Panc1 (cell line): ENCODE measurements at regions not wholly inside any gene's neighbourhood (a gene's known extent, or its start where the extent isn't known, plus 50 kb on each side); places are given as distances from the start of the nearest gene placed in this dataset.

Experiments
- ATAC-seq: fragments of 200-7000 bp; cut with Tn5 transposase; 2 replicates; pipeline ENCODE4 v1.9.1; 2020; ENCODE audit warnings: mild to moderate bottlenecking, moderate library complexity
- BruUV-seq: library from RNA; stranded (reverse); fragments of 400-500 nt; replicated peaks from 2 replicates; lab custom pipeline; 2021; lab: Mats Ljungman, UMichigan
- CTCF ChIA-PET: fragments of 300-600 bp; sonication (Branson Sonifier 250); formaldehyde crosslinking; loops from one replicate; lab custom pipeline; 2022; ENCODE audit warnings: antibody characterized with exemption; lab: Charles Lee
- POLR2A ChIA-PET: fragments of 300-600 bp; sonication (Branson Sonifier 250); formaldehyde crosslinking; loops from one replicate; lab custom pipeline; 2022; ENCODE audit warnings: antibody characterized with exemption; lab: Charles Lee
- DNase-seq: peaks from one replicate; pipeline ENCODE4 v3.0.0-alpha.2; 2010; ENCODE audit warnings: low read depth, low spot score
- H3K27ac ChIP-seq: 2 replicates; pipeline ENCODE4 v1.5.1; 2011; ENCODE audit warnings: mild to moderate bottlenecking, low read length, inconsistent platforms
- H3K27me3 ChIP-seq: fragments of 200-500 bp; sonication (Bioruptor generic); 2 replicates; pipeline ENCODE4 v1.6.0; 2014; ENCODE audit warnings: low read length, inconsistent platforms; ENCODE audit not compliant: control insufficient read depth, insufficient read depth
- H3K36me3 ChIP-seq: fragments of 200-500 bp; sonication (Bioruptor generic); 2 replicates; pipeline ENCODE4 v1.5.1; 2014; ENCODE audit warnings: inconsistent platforms, mild to moderate bottlenecking, low read length, moderate library complexity; ENCODE audit not compliant: control insufficient read depth, insufficient read depth
- H3K4me1 ChIP-seq: 2 replicates; pipeline ENCODE4 v1.5.1; 2011; ENCODE audit warnings: inconsistent platforms, mild to moderate bottlenecking, low read length, moderate library complexity; ENCODE audit not compliant: control insufficient read depth, insufficient read depth
- H3K4me3 ChIP-seq, 2 experiments: 2 replicates each; pipeline ENCODE4 v1.5.1; 2011 to 2012; ENCODE audit warnings: low read depth in 2 of 2, low read length in 2 of 2, mild to moderate bottlenecking in 2 of 2, inconsistent platforms in 1 of 2, moderate library complexity in 1 of 2
- H3K9me3 ChIP-seq: fragments of 200-500 bp; sonication (Bioruptor generic); 2 replicates; pipeline ENCODE4 v1.5.1; 2014; ENCODE audit warnings: low read depth, mild to moderate bottlenecking, inconsistent platforms, low read length, moderate library complexity; ENCODE audit not compliant: control insufficient read depth, insufficient read depth
- POLR2AphosphoS5 ChIP-seq: IDR thresholded peaks from 2 replicates; pipeline ENCODE4 v1.6.1; 2012; ENCODE audit warnings: mild to moderate bottlenecking, low read depth, low read length, moderate library complexity
- SIN3A ChIP-seq: IDR thresholded peaks from 2 replicates; pipeline ENCODE4 v1.6.1; 2012; ENCODE audit warnings: low read depth, mild to moderate bottlenecking, low read length, moderate library complexity, borderline replicate concordance; ENCODE audit not compliant: insufficient read depth
- TCF7L2 ChIP-seq: IDR thresholded peaks from 2 replicates; pipeline ENCODE4 v1.6.1; 2011; ENCODE audit warnings: mild to moderate bottlenecking, low read depth, low read length, inconsistent platforms
- in situ Hi-C: cut with HindIII; loops from 2 replicates; pipeline ENCODE4 v1.10.0; 2016; ENCODE audit warnings: low sequenced_read_pairs, low pct_unique_long_range_greater_than_20kb
- intact Hi-C: fragments of 100-400 bp; cut with micrococcal nuclease; formaldehyde crosslinking; loops from one replicate; pipeline ENCODE4 v1.10.0; 2022; ENCODE audit not compliant: unreplicated experiment
- TF ChIP-seq, protein P1 (sequence below), 2 experiments: IDR thresholded peaks; 2 replicates each; pipeline ENCODE4 v1.6.1; 2011 to 2012; ENCODE audit warnings: low read depth in 2 of 2, control low read depth in 1 of 2, low read length in 1 of 2, mild to moderate bottlenecking in 1 of 2, moderate library complexity in 1 of 2; ENCODE audit not compliant: insufficient read depth in 1 of 2
- TF ChIP-seq, protein P2 (sequence below): fragments of 450-650 bp; IDR thresholded peaks from 2 replicates; pipeline ENCODE4 v1.5.1; 2017; ENCODE audit warnings: mild to moderate bottlenecking

DNA sequence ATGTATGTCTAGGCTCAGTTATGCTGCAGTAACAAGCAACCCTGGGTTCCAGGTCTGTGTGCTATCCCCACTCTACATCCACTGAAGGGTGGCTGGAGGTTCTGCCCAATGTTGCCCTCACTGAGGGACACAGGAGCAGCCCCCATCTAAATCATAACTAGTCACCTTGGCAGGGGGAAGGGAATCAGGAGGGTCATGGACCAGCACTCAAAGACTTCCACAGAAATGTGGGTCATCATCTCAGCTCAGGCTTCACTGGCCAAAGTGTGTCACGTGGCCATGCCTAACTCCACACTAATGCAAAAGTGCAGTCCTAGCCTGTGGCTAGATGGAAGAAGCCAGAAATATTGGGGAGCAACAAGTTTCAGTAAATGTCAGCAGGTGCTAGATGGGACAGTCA lies 137.3 kb upstream of the ZNF507 start:
- ChIA-PET CTCF (no interaction called here), POLR2A (no interaction called here)
- H3K9me3 ChIP-seq: 0 out of 2 replicates have a peak, but pooled peaks cover 9% of the 10 kb centered on the region
- TF ChIP-seq POLR2AphosphoS5 (no peak), TCF7L2 (no peak), SIN3A (no peak)
- TF ChIP-seq, protein P1, sequence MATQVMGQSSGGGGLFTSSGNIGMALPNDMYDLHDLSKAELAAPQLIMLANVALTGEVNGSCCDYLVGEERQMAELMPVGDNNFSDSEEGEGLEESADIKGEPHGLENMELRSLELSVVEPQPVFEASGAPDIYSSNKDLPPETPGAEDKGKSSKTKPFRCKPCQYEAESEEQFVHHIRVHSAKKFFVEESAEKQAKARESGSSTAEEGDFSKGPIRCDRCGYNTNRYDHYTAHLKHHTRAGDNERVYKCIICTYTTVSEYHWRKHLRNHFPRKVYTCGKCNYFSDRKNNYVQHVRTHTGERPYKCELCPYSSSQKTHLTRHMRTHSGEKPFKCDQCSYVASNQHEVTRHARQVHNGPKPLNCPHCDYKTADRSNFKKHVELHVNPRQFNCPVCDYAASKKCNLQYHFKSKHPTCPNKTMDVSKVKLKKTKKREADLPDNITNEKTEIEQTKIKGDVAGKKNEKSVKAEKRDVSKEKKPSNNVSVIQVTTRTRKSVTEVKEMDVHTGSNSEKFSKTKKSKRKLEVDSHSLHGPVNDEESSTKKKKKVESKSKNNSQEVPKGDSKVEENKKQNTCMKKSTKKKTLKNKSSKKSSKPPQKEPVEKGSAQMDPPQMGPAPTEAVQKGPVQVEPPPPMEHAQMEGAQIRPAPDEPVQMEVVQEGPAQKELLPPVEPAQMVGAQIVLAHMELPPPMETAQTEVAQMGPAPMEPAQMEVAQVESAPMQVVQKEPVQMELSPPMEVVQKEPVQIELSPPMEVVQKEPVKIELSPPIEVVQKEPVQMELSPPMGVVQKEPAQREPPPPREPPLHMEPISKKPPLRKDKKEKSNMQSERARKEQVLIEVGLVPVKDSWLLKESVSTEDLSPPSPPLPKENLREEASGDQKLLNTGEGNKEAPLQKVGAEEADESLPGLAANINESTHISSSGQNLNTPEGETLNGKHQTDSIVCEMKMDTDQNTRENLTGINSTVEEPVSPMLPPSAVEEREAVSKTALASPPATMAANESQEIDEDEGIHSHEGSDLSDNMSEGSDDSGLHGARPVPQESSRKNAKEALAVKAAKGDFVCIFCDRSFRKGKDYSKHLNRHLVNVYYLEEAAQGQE (IDR thresholded peaks at IDR 0.05; ENCODE audit: insufficient read depth in 1 of 2, low read depth in 2 of 2, low read length in 1 of 2): no peak
- TF ChIP-seq, protein P2, sequence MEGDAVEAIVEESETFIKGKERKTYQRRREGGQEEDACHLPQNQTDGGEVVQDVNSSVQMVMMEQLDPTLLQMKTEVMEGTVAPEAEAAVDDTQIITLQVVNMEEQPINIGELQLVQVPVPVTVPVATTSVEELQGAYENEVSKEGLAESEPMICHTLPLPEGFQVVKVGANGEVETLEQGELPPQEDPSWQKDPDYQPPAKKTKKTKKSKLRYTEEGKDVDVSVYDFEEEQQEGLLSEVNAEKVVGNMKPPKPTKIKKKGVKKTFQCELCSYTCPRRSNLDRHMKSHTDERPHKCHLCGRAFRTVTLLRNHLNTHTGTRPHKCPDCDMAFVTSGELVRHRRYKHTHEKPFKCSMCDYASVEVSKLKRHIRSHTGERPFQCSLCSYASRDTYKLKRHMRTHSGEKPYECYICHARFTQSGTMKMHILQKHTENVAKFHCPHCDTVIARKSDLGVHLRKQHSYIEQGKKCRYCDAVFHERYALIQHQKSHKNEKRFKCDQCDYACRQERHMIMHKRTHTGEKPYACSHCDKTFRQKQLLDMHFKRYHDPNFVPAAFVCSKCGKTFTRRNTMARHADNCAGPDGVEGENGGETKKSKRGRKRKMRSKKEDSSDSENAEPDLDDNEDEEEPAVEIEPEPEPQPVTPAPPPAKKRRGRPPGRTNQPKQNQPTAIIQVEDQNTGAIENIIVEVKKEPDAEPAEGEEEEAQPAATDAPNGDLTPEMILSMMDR: no peak
- H3K4me1 ChIP-seq: no peaks in the 10 kb centered on the region
- no peak overlapping the region for H3K27ac ChIP-seq
- intact Hi-C loops: no loop called here
- no peak overlapping the region for H3K4me3 ChIP-seq
- no peaks in the 10 kb centered on the region for H3K36me3 ChIP-seq
- DNase-seq: no peak
- BruUV-seq: no TSS peak
- ATAC-seq: no peak
- peaks cover 3% of the 10 kb centered on the region for H3K27me3 ChIP-seq
- in situ Hi-C loops: no loop called here

DNA sequence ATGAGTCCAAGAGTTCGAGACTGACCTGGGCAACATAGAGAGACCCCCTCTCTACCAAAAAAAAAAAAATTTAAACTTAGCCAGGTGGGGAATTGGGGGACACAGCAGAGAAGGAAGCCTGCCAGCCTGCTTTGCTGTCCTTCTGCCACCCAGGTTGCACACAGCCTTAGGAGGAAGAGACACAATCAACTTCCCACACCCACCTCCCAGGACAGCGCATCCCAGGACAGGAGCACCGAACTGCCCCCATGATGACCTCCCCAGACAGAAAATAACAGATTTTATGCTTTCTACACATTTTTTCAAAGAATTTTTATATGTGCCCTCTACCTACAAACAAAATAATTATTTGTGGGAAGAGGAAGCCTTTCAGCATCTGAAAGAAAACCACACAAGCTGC lies 126.0 kb upstream of the ZNF507 start:
- in situ Hi-C loops (no loop called here), intact Hi-C loops (no loop called here)
- no TSS peak for BruUV-seq
- Histone ChIP-seq H3K9me3 (no peaks in the 10 kb centered on the region), H3K27me3 (peaks cover 4% of the 10 kb centered on the region), H3K4me3 (no peak overlapping the region), H3K36me3 (no peaks in the 10 kb centered on the region), H3K4me1 (no peaks in the 10 kb centered on the region), H3K27ac (no peak overlapping the region)
- no peak for DNase-seq
- ChIA-PET CTCF (interaction anchor here (0.9 kb wide), 1 partner anchor 1092 kb away, joined by 3 read pairs; no protein-coding TSS in a partner anchor), POLR2A (interaction anchor here (0.6 kb wide), 1 partner anchor 50 kb away, joined by 5 read pairs; no protein-coding TSS in a partner anchor)
- ATAC-seq: no peak
- TF ChIP-seq SIN3A (no peak), TCF7L2 (no peak), POLR2AphosphoS5 (no peak)
- TF ChIP-seq, protein P2: no peak
- TF ChIP-seq, protein P1 (IDR thresholded peaks at IDR 0.05; ENCODE audit: insufficient read depth in 1 of 2, low read depth in 2 of 2, low read length in 1 of 2): no peak
